ENCODE measurements at regions not wholly inside any gene's neighbourhood (a gene's known extent, or its start where the extent isn't known, plus 50 kb on each side); places are given as distances from the start of the nearest gene placed in this dataset.

- TF ChIP-seq CTCF (IDR thresholded peaks at IDR 0.05; ENCODE audit: insufficient read depth, low read depth, low read length) (no peak), EZH2 (IDR thresholded peaks at IDR 0.05; ENCODE audit: insufficient read depth, low read length) (no peak)
These were observed 168.5 kb downstream of the IL15 start for GRCh38 chr4:141804836-141805235.

Data from astrocyte (in vitro differentiated cells and primary cell).